TTC549 (cell line): ENCODE measurements at regions not wholly inside any gene's neighbourhood (a gene's known extent, or its start where the extent isn't known, plus 50 kb on each side); places are given as distances from the start of the nearest gene placed in this dataset.
"Not testable (repeated sequence)": the region's sequence is repeated elsewhere in the genome, so short reads cannot be mapped to it uniquely, and the experiment has no call there.

Experiments
- FAIRE-seq: peaks from 2 replicates; lab custom pipeline; 2012; peaks lifted over from hg19 to GRCh38; lab: Jason Lieb, UNC

- no peak for FAIRE-seq
Observed at GRCh38 chr14:81584495-81584894, 50.8 kb upstream of the SEL1L start.

- no peak for FAIRE-seq
Observed at GRCh38 chr14:81589381-81590065, 55.9 kb upstream of the SEL1L start.

- no peak for FAIRE-seq
Observed at GRCh38 chr14:81591266-81591665, 57.6 kb upstream of the SEL1L start.

- no peak for FAIRE-seq
Observed at GRCh38 chr14:81594012-81594411, 60.4 kb upstream of the SEL1L start.

- FAIRE-seq, result no peak
Observed at GRCh38 chr14:81605660-81606059, 72.0 kb upstream of the SEL1L start.

GRCh38 chr14:81613341-81614045, 79.8 kb upstream of the SEL1L start:
- FAIRE-seq, result no peak

GRCh38 chr14:81614302-81614701, 80.6 kb upstream of the SEL1L start:
- not testable (repeated sequence) for FAIRE-seq

GRCh38 chr14:81618695-81619094, 85.0 kb upstream of the SEL1L start:
- no peak for FAIRE-seq

- no peak for FAIRE-seq
Observed at GRCh38 chr14:81619816-81620215, 86.2 kb upstream of the SEL1L start.

- not testable (repeated sequence) for FAIRE-seq
Observed at GRCh38 chr14:81623771-81624396, 90.2 kb upstream of the SEL1L start.

GRCh38 chr14:81625343-81625742, 91.7 kb upstream of the SEL1L start:
- FAIRE-seq, result peak; percentile 3

- no peak for FAIRE-seq
Observed at GRCh38 chr14:81632157-81632556, 98.5 kb upstream of the SEL1L start.

- FAIRE-seq, result no peak
Observed at GRCh38 chr14:81633496-81633895, 99.8 kb upstream of the SEL1L start.

GRCh38 chr14:81637639-81638038, 104.0 kb upstream of the SEL1L start:
- FAIRE-seq, result no peak

- no peak for FAIRE-seq
Observed at GRCh38 chr14:81638656-81639280, 105.1 kb upstream of the SEL1L start.

GRCh38 chr14:81653626-81654025, 120.0 kb upstream of the SEL1L start:
- no peak for FAIRE-seq

- FAIRE-seq, result no peak
Observed at GRCh38 chr14:81655423-81656314, 122.0 kb upstream of the SEL1L start.

- no peak for FAIRE-seq
Observed at GRCh38 chr14:81656811-81657210, 123.2 kb upstream of the SEL1L start.

- no peak for FAIRE-seq
Observed at GRCh38 chr14:81662066-81662465, 128.4 kb upstream of the SEL1L start.

- no peak for FAIRE-seq
Observed at GRCh38 chr14:81662570-81663197, 129.0 kb upstream of the SEL1L start.

GRCh38 chr14:81668626-81669274, 135.1 kb upstream of the SEL1L start:
- no peak for FAIRE-seq
